K562 (cell line): ENCODE measurements at regions not wholly inside any gene's neighbourhood (a gene's known extent, or its start where the extent isn't known, plus 50 kb on each side); places are given as distances from the start of the nearest gene placed in this dataset.

ENCODE experiments used
- ATAC-seq: fragments of 200-7000 bp; cut with Tn5 transposase; 3 replicates; pipeline ENCODE4 v1.9.1; 2020; ENCODE audit warnings: moderate library complexity
- BruUV-seq: library from RNA; stranded (reverse); fragments of 400-500 nt; replicated peaks from 2 replicates; lab custom pipeline; 2021; lab: Mats Ljungman, UMichigan
- CTCF ChIA-PET: fragments of 300-600 bp; formaldehyde crosslinking; extraction: SDS; loops from one replicate; lab custom pipeline; 2021; ENCODE audit warnings: low intra/inter-chr PET ratio; lab: Yijun Ruan, JAX
- POLR2A ChIA-PET: fragments of 300-600, 350-650 bp; sonication (Branson Sonifier 250); formaldehyde crosslinking; extraction: SDS; loops from one replicate; lab custom pipeline; 2021; ENCODE audit warnings: antibody characterized with exemption, inconsistent platforms; lab: Yijun Ruan, JAX
- DNase-seq, 4 experiments: peaks; one replicate each; pipeline versions ENCODE4 v3.0.0 to v3.0.0-alpha.2; 2011 to 2018; ENCODE audit warnings: low spot score in 3 of 4, mixed read lengths in 3 of 4; ENCODE audit errors: extremely low read depth in 1 of 4
- FAIRE-seq: peaks from 2 replicates; lab custom pipeline; 2011; peaks lifted over from hg19 to GRCh38; lab: Jason Lieb, UNC
- H2AFZ ChIP-seq: 2 replicates; pipeline ENCODE4 v1.6.0; 2011; ENCODE audit warnings: low read depth, low read length, control low read depth, inconsistent platforms
- H3K27ac ChIP-seq: fragments of 200-600 bp; 3 replicates; pipeline ENCODE4 v1.8.0; 2011; ENCODE audit warnings: low read depth, mild to moderate bottlenecking, control low read depth, inconsistent platforms, low read length, moderate library complexity, mixed read lengths; ENCODE audit errors: extremely low read depth
- H3K27me3 ChIP-seq, 2 experiments: fragments of 300-600 bp in 1 of 2; 2 replicates in 1 of 2; 3 replicates in 1 of 2; pipeline versions ENCODE4 v1.6.0 to v1.8.0; 2011; ENCODE audit warnings: inconsistent platforms in 2 of 2, low read length in 2 of 2, mild to moderate bottlenecking in 1 of 2, mixed read lengths in 1 of 2, moderate library complexity in 1 of 2; ENCODE audit not compliant: control insufficient read depth in 2 of 2, insufficient read depth in 2 of 2
- H3K36me3 ChIP-seq: fragments of 300-600 bp; 3 replicates; pipeline ENCODE4 v1.8.0; 2011; ENCODE audit warnings: mild to moderate bottlenecking, low read length, inconsistent platforms; ENCODE audit not compliant: control insufficient read depth, insufficient read depth
- H3K4me1 ChIP-seq, 2 experiments: fragments of 200-600 bp in 1 of 2; replicated peaks in 1 of 2; 2 replicates in 1 of 2; 3 replicates in 1 of 2; pipeline versions ENCODE4 v1.5.1 to v1.8.0; 2011; ENCODE audit warnings: inconsistent platforms in 2 of 2, low read length in 2 of 2, mild to moderate bottlenecking in 1 of 2, mixed read lengths in 1 of 2, moderate library complexity in 1 of 2; ENCODE audit not compliant: control insufficient read depth in 2 of 2, insufficient read depth in 2 of 2
- H3K4me2 ChIP-seq: 2 replicates; pipeline ENCODE4 v1.6.1; 2011; ENCODE audit warnings: low read length, control low read depth, inconsistent platforms, mixed read lengths; ENCODE audit not compliant: insufficient read depth
- H3K4me3 ChIP-seq: fragments of 200-600 bp; sonication (generic), shearing (Covaris generic); 2 replicates; pipeline ENCODE4 v1.5.1; 2016; ENCODE audit warnings: control low read depth, inconsistent platforms
- H3K79me2 ChIP-seq: fragments of 200-600 bp; 3 replicates; pipeline ENCODE4 v1.8.0; 2011; ENCODE audit warnings: low read length, inconsistent platforms; ENCODE audit not compliant: control insufficient read depth, insufficient read depth
- H3K9ac ChIP-seq, 2 experiments: 2 replicates each; pipeline versions ENCODE4 v1.6.0 to v1.6.1; 2011; ENCODE audit warnings: low read depth in 2 of 2, low read length in 2 of 2, control low read depth in 1 of 2, inconsistent platforms in 1 of 2, mild to moderate bottlenecking in 1 of 2, mixed read lengths in 1 of 2; ENCODE audit not compliant: insufficient read depth in 1 of 2
- H3K9me1 ChIP-seq: one replicate; pipeline ENCODE4 v1.6.0; 2011; ENCODE audit warnings: inconsistent platforms, mild to moderate bottlenecking, low read length, moderate library complexity; ENCODE audit not compliant: control insufficient read depth, insufficient read depth
- H3K9me3 ChIP-seq: replicated peaks from 2 replicates; pipeline ENCODE4 v1.5.1; 2011; ENCODE audit warnings: low read depth, low read length, inconsistent platforms; ENCODE audit not compliant: control insufficient read depth, insufficient read depth
- H4K20me1 ChIP-seq: replicated peaks from 2 replicates; pipeline ENCODE4 v1.6.1; 2011; ENCODE audit warnings: low read length, inconsistent platforms, mixed read lengths; ENCODE audit not compliant: control insufficient read depth, insufficient read depth
- EHMT2 ChIP-seq: fragments of 450-650 bp; IDR thresholded peaks from 2 replicates; pipeline ENCODE4 v1.6.1; 2018; ENCODE audit warnings: antibody characterized with exemption
- RAD51 ChIP-seq: fragments of 450-650 bp; IDR thresholded peaks from 2 replicates; pipeline ENCODE4 v1.7.1; 2016; ENCODE audit warnings: low read depth, mild to moderate bottlenecking, borderline replicate concordance
- ZSCAN29 ChIP-seq: fragments of 450-650 bp; IDR thresholded peaks from 2 replicates; pipeline ENCODE4 v1.6.1; 2017
- WGBS: fragments of 100-300 bp; shearing (Covaris generic); methylation state at CpG from one replicate; pipeline ENCODE4 v1.1.6; 2016; ENCODE audit warnings: low coverage, mixed read lengths; ENCODE audit not compliant: insufficient coverage; ENCODE audit errors: missing lambda C conversion rate; 5-methylcytosine and 5-hydroxymethylcytosine counted together
- in situ Hi-C: fragments of 300-500 bp; cut with MboI; formaldehyde crosslinking; loops from 4 replicates; pipeline ENCODE4 v1.15.0; 2018; ENCODE audit warnings: inconsistent platforms, mixed read lengths
- intact Hi-C: fragments of 100-400 bp; cut with micrococcal nuclease; formaldehyde crosslinking; loops from 2 replicates; pipeline ENCODE4 v1.14.2; 2022
- TF ChIP-seq, protein P1 (sequence below): sonication (generic); formaldehyde crosslinking; IDR thresholded peaks from 2 replicates; pipeline ENCODE4 v1.5.0; 2020; ENCODE audit warnings: missing genetic modification reagents
- TF ChIP-seq, protein P2 (sequence below): fragments of 450-650 bp; formaldehyde crosslinking; IDR thresholded peaks from 2 replicates; pipeline ENCODE4 v1.4.0; 2020; ENCODE audit warnings: mild to moderate bottlenecking, mixed read lengths

DNA sequence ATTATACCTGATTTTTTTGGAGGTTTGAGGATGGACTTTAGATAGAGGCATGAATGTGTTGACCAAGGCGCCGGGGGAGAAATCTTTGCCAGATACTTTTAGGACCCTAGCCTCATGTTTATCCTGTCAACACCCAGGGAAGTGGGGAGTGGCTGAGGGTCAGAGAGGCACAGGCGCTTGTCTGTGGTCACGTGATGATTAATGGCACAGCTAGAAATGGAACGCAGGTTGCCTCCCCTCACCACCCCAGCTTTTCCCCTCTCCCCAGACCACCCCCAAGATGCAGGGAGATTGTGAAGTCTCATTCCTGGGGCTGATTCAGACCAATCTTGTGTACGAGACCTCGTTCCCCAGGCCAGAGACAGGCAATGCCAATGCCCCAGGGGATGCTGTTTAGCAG, 218.4 kb upstream of the LINGO1 start:
- Histone ChIP-seq H3K27me3 (peaks cover 28 to 35% of the 10 kb centered on the region in 2 experiments), H3K9me3 (no peaks in the 10 kb centered on the region), H3K27ac (no peak overlapping the region), H4K20me1 (no peaks in the 10 kb centered on the region), H3K4me1 (peaks cover 0 to 3% of the 10 kb centered on the region in 2 experiments; a peak in 1 of 5 replicates), H3K9ac (no peak overlapping the region), H3K36me3 (no peaks in the 10 kb centered on the region), H3K4me3 (no peak overlapping the region), H3K9me1 (no peaks in the 10 kb centered on the region), H3K79me2 (no peaks in the 10 kb centered on the region), H3K4me2 (no peak overlapping the region), H2AFZ (no peak overlapping the region)
- DNase-seq (no peak), FAIRE-seq (no peak), ATAC-seq (no peak)
- TF ChIP-seq EHMT2, result no peak
- TF ChIP-seq, protein P1, sequence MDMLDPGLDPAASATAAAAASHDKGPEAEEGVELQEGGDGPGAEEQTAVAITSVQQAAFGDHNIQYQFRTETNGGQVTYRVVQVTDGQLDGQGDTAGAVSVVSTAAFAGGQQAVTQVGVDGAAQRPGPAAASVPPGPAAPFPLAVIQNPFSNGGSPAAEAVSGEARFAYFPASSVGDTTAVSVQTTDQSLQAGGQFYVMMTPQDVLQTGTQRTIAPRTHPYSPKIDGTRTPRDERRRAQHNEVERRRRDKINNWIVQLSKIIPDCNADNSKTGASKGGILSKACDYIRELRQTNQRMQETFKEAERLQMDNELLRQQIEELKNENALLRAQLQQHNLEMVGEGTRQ (CRISPR knock-in tag), result peak; percentile 26
- peak; percentile 65; the same call in 1 of the 2 replicates for TF ChIP-seq RAD51
- TF ChIP-seq, protein P2, sequence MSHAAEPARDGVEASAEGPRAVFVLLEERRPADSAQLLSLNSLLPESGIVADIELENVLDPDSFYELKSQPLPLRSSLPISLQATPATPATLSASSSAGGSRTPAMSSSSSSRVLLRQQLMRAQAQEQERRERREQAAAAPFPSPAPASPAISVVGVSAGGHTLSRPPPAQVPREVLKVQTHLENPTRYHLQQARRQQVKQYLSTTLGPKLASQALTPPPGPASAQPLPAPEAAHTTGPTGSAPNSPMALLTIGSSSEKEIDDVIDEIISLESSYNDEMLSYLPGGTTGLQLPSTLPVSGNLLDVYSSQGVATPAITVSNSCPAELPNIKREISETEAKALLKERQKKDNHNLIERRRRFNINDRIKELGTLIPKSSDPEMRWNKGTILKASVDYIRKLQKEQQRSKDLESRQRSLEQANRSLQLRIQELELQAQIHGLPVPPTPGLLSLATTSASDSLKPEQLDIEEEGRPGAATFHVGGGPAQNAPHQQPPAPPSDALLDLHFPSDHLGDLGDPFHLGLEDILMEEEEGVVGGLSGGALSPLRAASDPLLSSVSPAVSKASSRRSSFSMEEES (CRISPR knock-in tag), result peak; percentile 74
- TF ChIP-seq ZSCAN29, result no peak
- no TSS peak for BruUV-seq
- intact Hi-C loops, result no loop called here
- 0% methylated on average over 4 of the region's 7 CpGs for WGBS
- POLR2A ChIA-PET, result interaction anchor here (1.3 kb wide), 1 partner anchor 10 kb away, joined by 6 read pairs; no protein-coding TSS in a partner anchor
- CTCF ChIA-PET, result no interaction called here
- in situ Hi-C loops, result no loop called here
